ENCODE measurements at regions not wholly inside any gene's neighbourhood (a gene's known extent, or its start where the extent isn't known, plus 50 kb on each side); places are given as distances from the start of the nearest gene placed in this dataset.

GRCh38 chr11:120023551-120023950, 114.4 kb downstream of the TRIM29 start:
- H3K4me3 ChIP-seq (ENCODE audit: low read depth, low read length) = no peak overlapping the region
- TF ChIP-seq, protein P1, sequence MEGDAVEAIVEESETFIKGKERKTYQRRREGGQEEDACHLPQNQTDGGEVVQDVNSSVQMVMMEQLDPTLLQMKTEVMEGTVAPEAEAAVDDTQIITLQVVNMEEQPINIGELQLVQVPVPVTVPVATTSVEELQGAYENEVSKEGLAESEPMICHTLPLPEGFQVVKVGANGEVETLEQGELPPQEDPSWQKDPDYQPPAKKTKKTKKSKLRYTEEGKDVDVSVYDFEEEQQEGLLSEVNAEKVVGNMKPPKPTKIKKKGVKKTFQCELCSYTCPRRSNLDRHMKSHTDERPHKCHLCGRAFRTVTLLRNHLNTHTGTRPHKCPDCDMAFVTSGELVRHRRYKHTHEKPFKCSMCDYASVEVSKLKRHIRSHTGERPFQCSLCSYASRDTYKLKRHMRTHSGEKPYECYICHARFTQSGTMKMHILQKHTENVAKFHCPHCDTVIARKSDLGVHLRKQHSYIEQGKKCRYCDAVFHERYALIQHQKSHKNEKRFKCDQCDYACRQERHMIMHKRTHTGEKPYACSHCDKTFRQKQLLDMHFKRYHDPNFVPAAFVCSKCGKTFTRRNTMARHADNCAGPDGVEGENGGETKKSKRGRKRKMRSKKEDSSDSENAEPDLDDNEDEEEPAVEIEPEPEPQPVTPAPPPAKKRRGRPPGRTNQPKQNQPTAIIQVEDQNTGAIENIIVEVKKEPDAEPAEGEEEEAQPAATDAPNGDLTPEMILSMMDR (IDR thresholded peaks at IDR 0.05; ENCODE audit: insufficient read depth, low read depth, low read length) = no peak
- DNase-seq (ENCODE audit: low read depth) = no peak

DNA sequence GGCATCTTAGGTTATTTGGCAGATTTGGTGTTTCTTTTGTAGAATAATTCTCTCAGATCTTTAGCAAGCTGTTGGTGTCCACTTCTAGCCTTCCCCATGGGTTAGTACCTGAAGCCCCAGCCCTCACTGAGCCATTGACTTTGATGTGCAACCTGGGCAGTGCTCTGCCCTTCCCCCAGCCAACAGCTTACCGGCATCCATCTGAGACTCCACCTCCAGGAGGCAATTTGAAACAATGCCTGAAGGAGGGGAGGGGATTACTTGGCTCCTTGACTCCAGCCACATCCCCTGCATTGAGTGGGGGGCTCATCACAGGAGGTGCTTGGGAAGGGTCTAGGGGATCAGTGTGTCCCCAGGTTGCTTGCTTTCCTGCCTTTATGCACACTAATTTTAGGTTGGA, 114.8 kb downstream of the TRIM29 start:
- H3K4me3 ChIP-seq (ENCODE audit: low read depth, low read length) = no peak overlapping the region
- DNase-seq (ENCODE audit: low read depth) = no peak
- TF ChIP-seq, protein P1 (IDR thresholded peaks at IDR 0.05; ENCODE audit: insufficient read depth, low read depth, low read length) = no peak

DNA sequence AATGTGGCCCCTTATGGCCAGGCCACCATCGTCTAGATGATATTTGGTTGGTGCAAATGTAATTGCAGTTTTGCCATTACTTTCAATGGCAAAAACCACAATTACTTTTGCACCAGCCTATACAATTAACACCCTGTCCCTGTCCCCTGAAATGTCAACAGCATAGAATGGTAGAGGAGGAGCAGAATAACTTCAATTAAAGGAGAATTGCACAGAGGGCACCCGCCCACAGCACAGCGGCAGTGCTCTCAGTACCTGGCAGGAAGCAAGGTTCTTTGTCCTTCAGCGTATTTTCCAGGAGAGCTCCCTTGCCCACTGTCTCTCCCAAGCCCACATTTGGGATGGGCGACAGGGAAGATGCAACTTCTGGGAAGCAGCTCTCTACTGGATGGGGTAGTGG, 115.3 kb downstream of the TRIM29 start:
- TF ChIP-seq, protein P1 (IDR thresholded peaks at IDR 0.05; ENCODE audit: insufficient read depth, low read depth, low read length) = no peak
- DNase-seq (ENCODE audit: low read depth) = no peak
- H3K4me3 ChIP-seq (ENCODE audit: low read depth, low read length) = no peak overlapping the region

- no peak for DNase-seq (ENCODE audit: low read depth)
- no peak overlapping the region for H3K4me3 ChIP-seq (ENCODE audit: low read depth, low read length)
- TF ChIP-seq, protein P1 (IDR thresholded peaks at IDR 0.05; ENCODE audit: insufficient read depth, low read depth, low read length) = no peak
These were observed 115.9 kb downstream of the TRIM29 start for GRCh38 chr11:120021978-120022377.

DNA sequence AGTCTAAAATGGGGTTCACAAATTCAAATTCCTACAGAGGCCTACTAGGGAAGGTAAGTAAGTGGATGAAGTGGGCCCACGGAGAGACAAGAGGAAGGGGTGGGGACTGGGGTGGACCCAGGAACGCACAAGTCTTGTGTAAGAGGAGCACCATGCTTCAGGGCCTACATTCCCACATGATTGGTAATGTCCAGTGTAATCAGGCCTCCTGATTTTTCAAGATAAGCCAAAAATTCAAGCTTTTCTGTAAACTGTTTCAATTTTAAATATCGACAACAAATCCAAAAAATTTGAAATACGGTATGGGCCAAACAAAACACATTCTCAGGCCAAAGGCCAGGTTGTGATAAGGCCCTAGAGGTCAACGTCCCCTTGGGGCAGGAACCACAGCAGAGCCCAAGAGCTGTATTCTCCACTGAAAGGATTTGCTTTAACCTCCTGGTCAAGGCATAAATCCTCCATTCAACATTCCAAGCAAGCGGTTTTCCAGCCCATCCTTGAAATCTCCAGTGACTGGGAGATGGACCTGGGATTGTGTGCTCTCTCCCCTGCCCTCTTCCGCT, 116.4 kb downstream of the TRIM29 start:
- no peak for DNase-seq (ENCODE audit: low read depth)
- no peak overlapping the region for H3K4me3 ChIP-seq (ENCODE audit: low read depth, low read length)
- TF ChIP-seq, protein P1 (IDR thresholded peaks at IDR 0.05; ENCODE audit: insufficient read depth, low read depth, low read length) = no peak

DNA sequence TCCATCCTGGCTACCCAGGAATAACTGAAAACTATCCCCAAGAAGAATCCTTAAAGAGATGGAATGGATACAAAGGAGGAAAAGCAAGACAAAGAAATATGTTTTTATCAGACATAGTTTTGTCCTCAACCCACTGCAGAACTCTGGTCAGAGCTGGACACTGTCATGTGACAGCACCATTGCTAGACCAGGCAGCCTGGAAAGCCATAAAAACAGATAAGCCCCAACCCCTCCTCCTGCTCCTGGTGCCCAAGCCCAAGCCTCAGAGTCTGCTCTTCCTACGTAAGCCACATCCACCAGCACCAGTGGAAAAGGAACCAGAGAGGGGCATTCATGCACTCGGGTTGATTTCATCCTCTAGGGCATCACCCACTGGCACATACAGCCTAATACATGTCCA, 116.9 kb downstream of the TRIM29 start:
- no peak overlapping the region for H3K4me3 ChIP-seq (ENCODE audit: low read depth, low read length)
- TF ChIP-seq, protein P1 (IDR thresholded peaks at IDR 0.05; ENCODE audit: insufficient read depth, low read depth, low read length) = no peak
- no peak for DNase-seq (ENCODE audit: low read depth)

GRCh38 chr11:120020486-120020885, 117.4 kb downstream of the TRIM29 start:
- no peak for DNase-seq (ENCODE audit: low read depth)
- TF ChIP-seq, protein P1 (IDR thresholded peaks at IDR 0.05; ENCODE audit: insufficient read depth, low read depth, low read length) = no peak
- H3K4me3 ChIP-seq (ENCODE audit: low read depth, low read length) = no peak overlapping the region
